Hematopoietic multipotent progenitor cell treated with erythropoietin and hydrocortisone succinate and interleukin-3 and kit ligand, for 17 days (in vitro differentiated cells): ENCODE measurements at regions not wholly inside any gene's neighbourhood (a gene's known extent, or its start where the extent isn't known, plus 50 kb on each side); places are given as distances from the start of the nearest gene placed in this dataset.
"Not testable (repeated sequence)": the region's sequence is repeated elsewhere in the genome, so short reads cannot be mapped to it uniquely, and the experiment has no call there.

Experiments used
- DNase-seq: peaks from one replicate; pipeline ENCODE4 v3.0.0-alpha.2; 2015; ENCODE audit warnings: low spot score

DNA sequence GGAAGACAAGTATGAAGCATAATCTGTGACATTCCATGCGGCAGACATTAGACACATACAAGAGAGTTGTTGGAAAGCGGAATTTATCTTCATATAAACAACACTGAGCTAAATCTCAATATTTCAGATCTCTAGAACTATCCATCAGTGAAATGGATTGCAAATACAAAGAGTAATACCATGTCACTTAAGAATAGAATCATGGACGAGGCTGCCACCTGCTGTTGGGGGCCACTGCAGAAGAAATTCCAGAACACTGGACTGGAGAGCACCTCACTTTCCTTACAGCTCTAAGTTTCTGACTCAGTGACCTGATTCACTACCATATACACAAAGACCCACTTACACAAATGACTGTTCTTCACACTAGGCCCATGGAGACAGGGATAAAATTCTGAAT lies 346.7 kb downstream of the OR4F29 start:
- DNase-seq, result not testable (repeated sequence)

DNA sequence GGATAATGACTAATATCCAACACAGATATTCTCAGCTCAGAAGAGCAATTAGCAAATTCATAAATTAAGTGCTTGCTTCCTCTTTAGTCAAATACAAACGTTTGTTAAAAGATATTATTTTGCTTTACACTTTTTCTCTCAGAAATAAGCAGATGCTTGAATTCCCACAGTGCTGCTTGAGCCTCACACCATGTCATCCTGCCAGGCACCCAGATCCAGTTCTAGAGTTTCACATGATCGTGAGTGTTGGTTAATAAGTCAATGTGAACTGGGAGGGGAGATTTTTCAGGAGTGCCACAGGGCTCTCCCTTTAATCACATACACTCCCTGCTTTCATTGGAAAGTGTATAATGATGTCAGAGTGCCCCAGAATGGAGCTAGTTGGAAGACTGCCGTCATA lies 352.0 kb downstream of the OR4F29 start:
- not testable (repeated sequence) for DNase-seq

DNA sequence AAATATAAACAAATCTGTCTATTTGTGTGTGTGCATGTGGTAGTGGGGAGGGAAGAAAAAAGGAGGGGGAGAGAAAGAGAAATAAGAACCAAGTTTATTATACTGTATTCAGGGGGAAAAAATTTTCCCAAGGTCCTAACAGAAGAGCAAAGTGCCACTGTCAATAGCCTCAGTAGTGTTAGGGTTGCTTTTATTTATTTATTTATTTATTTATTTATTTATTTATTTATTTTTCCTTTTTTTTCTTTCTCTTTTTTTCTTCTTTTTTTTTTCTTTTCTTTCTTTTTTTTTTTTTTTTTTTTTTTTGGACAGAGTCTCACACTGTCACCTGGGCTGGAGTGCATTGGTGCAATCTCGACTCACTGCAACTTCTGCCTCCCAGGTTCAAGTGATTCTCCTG lies 352.7 kb downstream of the OR4F29 start:
- DNase-seq, result not testable (repeated sequence)

DNA sequence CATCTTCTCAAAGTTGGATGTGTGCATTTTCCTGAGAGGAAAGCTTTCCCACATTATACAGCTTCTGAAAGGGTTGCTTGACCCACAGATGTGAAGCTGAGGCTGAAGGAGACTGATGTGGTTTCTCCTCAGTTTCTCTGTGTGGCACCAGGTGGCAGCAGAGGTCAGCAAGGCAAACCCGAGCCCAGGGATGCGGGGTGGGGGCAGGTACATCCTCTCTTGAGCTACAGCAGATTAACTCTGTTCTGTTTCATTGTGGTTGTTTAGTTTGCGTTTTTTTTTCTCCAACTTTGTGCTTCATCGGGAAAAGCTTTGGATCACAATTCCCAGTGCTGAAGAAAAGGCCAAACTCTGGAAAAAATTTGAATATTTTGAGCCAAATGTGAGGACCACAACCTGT lies 360.2 kb downstream of the OR4F29 start:
- not testable (repeated sequence) for DNase-seq

DNA sequence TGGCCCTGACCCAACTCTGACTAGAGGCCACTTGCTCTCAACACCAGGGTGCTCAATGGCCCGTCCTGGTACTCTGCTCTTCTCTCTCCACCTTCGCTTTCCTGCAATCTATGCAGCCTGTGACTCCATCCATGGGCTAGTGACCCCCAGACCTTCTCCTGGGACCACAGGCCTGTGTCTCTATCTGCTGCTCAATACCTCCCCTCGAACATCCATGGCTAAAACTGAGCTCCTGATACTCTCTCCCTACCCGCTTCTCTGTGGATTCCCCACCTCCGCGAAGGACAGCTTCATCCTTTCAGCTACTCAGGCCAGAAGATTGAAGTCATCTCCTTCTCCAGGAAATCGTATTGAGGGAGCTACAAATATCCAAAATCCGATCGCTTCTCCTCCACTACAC lies 363.4 kb downstream of the OR4F29 start:
- DNase-seq, result not testable (repeated sequence)

DNA sequence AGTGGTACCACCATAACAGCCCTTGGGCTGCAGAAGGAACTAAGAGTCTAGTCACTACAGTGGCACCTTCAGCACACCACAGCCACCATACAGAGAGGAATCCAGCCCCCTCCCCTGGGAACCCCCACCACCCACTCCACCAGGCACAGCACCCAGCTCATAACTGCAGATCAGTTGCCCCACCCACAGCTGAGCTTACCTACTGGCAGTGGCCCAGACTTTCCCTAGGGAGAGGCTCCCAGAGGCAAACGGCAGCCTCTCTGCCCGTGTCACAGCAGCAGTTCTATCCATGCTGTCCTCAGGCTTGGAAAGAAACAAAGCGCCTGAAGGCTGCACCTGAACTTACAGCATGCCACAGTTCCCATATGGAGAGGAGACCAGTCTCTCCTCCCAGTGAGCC lies 372.3 kb downstream of the OR4F29 start:
- DNase-seq, result not testable (repeated sequence)

DNA sequence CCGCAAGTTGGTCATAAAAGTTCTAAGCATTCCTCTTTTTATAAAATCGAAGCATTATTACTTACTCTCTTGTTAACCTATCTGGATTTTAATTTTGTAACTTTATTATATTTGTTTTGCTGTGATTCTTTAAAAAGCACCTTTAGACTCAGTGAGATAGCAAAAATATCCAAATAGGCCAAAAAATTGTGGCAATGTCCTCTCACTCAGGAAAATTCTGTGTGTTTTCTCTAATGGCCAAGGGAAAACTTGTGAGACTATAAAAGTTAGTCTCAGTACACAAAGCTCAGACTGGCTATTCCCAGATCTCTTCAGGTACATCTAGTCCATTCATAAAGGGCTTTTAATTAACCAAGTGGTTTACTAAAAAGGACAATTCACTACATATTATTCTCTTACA lies 386.4 kb downstream of the OR4F29 start, which contains the start of gene OR4F5:
Gene OR4F5 (plus strand): TSS at position 301 of the 400 bp plus-strand sequence.
- DNase-seq, result not testable (repeated sequence)

DNA sequence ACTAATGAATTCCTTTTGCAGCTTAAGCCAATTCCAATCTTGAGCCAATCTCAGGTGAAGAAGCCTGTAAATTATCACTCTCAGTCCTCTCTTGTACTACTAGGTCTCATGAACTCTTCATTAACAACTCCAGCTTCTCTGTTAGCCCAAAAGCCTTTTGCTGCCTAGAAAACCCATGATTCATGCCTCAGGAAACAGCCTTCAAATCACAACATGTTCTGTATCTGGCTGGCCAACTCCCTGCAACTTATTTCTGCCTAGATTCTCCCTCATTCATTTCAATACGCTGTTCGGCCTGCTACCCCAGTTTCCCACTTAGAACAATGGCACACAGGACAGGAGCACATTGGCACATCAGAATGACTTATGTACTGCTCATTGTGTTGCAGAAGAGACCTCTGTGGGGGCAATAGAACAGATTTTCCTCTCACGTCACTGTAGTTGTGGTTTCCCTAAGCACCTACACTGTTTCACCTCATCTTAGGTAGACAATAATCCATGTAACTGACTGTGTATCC lies 395.4 kb downstream of the OR4F29 start:
- not testable (repeated sequence) for DNase-seq

DNA sequence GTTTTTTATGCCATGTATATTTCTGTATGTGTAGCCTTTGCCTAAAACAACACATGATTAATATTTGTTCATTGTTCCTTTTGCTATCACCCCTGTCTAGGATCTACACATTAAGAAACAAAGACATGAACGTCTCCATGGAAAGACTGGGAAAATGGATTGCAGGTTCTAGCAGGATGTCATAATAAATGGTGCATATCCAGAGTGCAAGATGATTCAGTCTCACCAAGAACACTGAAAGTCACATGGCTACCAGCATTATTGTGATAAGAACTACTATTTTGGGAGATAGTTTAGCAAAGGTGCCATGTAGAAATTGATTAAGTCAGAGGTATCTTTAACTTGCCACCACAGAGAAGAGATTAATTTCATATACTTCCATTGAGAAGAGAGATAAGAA lies 398.3 kb downstream of the OR4F29 start:
- DNase-seq, result not testable (repeated sequence)

DNA sequence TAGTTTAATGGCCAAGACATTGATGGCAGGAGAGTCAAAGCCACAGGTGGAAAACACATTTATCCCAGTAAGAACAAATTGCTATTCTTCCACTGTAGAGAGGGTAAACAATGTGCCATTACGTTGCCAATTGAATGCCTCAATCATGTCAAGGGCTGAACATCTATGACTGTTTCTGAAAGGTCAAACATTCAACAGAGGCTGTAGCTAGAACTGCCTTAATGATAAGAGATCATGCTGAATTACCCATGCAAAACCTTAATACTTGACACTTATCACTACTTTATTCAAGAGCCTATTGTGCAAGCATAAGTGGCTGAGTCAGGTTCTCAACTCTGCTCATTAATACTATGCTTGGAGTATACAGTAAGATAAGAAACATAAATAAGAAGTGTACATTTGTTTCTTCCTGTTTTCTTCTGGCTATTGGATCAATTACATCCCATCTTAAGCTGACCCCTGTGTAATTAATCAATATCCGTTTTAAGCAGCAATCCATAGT lies 409.5 kb downstream of the OR4F29 start:
- DNase-seq, result not testable (repeated sequence)

DNA sequence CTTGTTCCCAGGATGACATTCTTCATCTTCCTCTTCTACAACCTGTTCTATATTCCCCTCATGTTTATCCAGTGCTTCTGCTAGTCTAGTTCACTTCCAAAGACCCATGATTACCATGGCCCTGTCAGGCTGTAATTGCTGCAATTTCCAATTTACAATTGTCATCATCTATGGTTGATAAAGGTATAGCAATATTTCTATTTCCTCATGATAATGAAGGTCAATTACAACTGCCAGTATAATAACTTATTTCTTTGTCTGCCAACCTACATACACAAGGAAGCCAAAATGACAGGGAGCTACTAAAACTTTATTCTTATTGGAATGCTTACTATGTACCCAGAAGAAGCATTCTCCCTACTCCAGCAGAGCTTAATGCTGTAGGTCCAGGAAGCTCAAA lies 410.3 kb downstream of the OR4F29 start:
- DNase-seq, result not testable (repeated sequence)

DNA sequence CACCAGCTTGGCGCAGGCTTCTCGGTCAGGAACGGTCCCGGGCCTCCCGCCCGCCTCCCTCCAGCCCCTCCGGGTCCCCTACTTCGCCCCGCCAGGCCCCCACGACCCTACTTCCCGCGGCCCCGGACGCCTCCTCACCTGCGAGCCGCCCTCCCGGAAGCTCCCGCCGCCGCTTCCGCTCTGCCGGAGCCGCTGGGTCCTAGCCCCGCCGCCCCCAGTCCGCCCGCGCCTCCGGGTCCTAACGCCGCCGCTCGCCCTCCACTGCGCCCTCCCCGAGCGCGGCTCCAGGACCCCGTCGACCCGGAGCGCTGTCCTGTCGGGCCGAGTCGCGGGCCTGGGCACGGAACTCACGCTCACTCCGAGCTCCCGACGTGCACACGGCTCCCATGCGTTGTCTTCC lies 422.3 kb downstream of the OR4F29 start:
- DNase-seq, result not testable (repeated sequence)

DNA sequence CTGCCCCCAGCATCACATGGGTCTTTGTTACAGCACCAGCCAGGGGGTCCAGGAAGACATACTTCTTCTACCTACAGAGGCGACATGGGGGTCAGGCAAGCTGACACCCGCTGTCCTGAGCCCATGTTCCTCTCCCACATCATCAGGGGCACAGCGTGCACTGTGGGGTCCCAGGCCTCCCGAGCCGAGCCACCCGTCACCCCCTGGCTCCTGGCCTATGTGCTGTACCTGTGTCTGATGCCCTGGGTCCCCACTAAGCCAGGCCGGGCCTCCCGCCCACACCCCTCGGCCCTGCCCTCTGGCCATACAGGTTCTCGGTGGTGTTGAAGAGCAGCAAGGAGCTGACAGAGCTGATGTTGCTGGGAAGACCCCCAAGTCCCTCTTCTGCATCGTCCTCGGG lies 434.2 kb downstream of the OR4F29 start:
- not testable (repeated sequence) for DNase-seq

DNA sequence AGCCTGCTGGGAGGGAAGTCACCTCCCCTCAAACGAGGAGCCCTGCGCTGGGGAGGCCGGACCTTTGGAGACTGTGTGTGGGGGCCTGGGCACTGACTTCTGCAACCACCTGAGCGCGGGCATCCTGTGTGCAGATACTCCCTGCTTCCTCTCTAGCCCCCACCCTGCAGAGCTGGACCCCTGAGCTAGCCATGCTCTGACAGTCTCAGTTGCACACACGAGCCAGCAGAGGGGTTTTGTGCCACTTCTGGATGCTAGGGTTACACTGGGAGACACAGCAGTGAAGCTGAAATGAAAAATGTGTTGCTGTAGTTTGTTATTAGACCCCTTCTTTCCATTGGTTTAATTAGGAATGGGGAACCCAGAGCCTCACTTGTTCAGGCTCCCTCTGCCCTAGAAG lies 435.5 kb downstream of the OR4F29 start:
- not testable (repeated sequence) for DNase-seq

DNA sequence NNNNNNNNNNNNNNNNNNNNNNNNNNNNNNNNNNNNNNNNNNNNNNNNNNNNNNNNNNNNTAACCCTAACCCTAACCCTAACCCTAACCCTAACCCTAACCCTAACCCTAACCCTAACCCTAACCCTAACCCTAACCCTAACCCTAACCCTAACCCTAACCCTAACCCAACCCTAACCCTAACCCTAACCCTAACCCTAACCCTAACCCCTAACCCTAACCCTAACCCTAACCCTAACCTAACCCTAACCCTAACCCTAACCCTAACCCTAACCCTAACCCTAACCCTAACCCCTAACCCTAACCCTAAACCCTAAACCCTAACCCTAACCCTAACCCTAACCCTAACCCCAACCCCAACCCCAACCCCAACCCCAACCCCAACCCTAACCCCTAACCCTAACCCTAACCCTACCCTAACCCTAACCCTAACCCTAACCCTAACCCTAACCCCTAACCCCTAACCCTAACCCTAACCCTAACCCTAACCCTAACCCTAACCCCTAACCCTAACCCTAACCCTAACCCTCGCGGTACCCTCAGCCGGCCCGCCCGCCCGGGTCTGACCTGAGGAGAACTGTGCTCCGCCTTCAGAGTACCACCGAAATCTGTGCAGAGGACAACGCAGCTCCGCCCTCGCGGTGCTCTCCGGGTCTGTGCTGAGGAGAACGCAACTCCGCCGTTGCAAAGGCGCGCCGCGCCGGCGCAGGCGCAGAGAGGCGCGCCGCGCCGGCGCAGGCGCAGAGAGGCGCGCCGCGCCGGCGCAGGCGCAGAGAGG lies 441.3 kb downstream of the OR4F29 start:
- DNase-seq, result not testable (repeated sequence)
